Right lobe of liver (tissue), 4 donors: ENCODE measurements at regions not wholly inside any gene's neighbourhood (a gene's known extent, or its start where the extent isn't known, plus 50 kb on each side); places are given as distances from the start of the nearest gene placed in this dataset.

Experiments
- POLR2A ChIP-seq: fragments of 450-650 bp; IDR thresholded peaks from one replicate; pipeline ENCODE4 v1.6.1; 2017; ENCODE audit warnings: antibody characterized with exemption, mild to moderate bottlenecking
- TF ChIP-seq, protein P1 (sequence below), 4 donors: fragments of 200-600 bp in 3 of 4; fragments of 450-650 bp in 1 of 4; IDR thresholded peaks; one replicate each; pipeline versions ENCODE4 v1.5.1 to v1.8.0; 2016 to 2022; ENCODE audit warnings: antibody characterized with exemption in 4 of 4, mild to moderate bottlenecking in 2 of 4
- donor health status: DM: no; HTN: no; CAD: no.
- donor health status: DM: no; HTN: no; CAD: no.
- donor health status: DM: no; HTN: yes; CAD: no.

- TF ChIP-seq, protein P1, sequence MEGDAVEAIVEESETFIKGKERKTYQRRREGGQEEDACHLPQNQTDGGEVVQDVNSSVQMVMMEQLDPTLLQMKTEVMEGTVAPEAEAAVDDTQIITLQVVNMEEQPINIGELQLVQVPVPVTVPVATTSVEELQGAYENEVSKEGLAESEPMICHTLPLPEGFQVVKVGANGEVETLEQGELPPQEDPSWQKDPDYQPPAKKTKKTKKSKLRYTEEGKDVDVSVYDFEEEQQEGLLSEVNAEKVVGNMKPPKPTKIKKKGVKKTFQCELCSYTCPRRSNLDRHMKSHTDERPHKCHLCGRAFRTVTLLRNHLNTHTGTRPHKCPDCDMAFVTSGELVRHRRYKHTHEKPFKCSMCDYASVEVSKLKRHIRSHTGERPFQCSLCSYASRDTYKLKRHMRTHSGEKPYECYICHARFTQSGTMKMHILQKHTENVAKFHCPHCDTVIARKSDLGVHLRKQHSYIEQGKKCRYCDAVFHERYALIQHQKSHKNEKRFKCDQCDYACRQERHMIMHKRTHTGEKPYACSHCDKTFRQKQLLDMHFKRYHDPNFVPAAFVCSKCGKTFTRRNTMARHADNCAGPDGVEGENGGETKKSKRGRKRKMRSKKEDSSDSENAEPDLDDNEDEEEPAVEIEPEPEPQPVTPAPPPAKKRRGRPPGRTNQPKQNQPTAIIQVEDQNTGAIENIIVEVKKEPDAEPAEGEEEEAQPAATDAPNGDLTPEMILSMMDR (IDR thresholded peaks at IDR 0.05): no peak
- no peak for TF ChIP-seq POLR2A
These were observed 283.6 kb upstream of the ATP5MC3 start for GRCh38 chr2:175465101-175465500.
